Lower leg skin (tissue), 3 donors: ENCODE measurements at regions not wholly inside any gene's neighbourhood (a gene's known extent, or its start where the extent isn't known, plus 50 kb on each side); places are given as distances from the start of the nearest gene placed in this dataset.

Experiments used
- POLR2A ChIP-seq, 2 donors: fragments of 450-650 bp; IDR thresholded peaks; one replicate each; pipeline ENCODE4 v1.6.1; 2016 to 2017; ENCODE audit warnings: antibody characterized with exemption in 2 of 2, mild to moderate bottlenecking in 1 of 2, moderate library complexity in 1 of 2
- TF ChIP-seq, protein P1 (sequence below), 3 donors: fragments of 450-650 bp; IDR thresholded peaks; one replicate each; pipeline ENCODE4 v1.5.1; 2016; ENCODE audit warnings: antibody characterized with exemption in 3 of 3, mild to moderate bottlenecking in 3 of 3, moderate library complexity in 2 of 3

DNA sequence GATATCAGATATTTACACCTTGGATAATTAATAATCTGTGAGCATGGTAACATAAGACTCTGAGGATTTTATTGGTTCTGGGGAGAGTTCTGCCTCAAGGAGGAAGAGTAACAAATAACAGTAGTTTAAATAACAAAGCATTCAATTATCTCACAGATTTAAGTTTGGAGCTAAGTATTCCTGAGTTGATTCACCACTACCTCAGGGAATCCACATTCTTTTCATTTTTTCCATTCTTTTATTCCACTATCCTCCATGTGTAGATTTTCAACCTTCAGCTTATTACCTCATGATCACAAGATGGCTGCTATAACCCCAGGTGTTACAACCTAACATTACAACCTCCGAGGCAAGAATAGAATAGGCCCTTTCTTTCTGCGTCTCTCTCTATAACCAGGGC is 252.2 kb upstream of the TOX3 start:
- TF ChIP-seq, protein P1, sequence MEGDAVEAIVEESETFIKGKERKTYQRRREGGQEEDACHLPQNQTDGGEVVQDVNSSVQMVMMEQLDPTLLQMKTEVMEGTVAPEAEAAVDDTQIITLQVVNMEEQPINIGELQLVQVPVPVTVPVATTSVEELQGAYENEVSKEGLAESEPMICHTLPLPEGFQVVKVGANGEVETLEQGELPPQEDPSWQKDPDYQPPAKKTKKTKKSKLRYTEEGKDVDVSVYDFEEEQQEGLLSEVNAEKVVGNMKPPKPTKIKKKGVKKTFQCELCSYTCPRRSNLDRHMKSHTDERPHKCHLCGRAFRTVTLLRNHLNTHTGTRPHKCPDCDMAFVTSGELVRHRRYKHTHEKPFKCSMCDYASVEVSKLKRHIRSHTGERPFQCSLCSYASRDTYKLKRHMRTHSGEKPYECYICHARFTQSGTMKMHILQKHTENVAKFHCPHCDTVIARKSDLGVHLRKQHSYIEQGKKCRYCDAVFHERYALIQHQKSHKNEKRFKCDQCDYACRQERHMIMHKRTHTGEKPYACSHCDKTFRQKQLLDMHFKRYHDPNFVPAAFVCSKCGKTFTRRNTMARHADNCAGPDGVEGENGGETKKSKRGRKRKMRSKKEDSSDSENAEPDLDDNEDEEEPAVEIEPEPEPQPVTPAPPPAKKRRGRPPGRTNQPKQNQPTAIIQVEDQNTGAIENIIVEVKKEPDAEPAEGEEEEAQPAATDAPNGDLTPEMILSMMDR (IDR thresholded peaks at IDR 0.05) = no peak
- TF ChIP-seq POLR2A (IDR thresholded peaks at IDR 0.05) = no peak
